Femur (tissue), 1 donor: ENCODE measurements at regions not wholly inside any gene's neighbourhood (a gene's known extent, or its start where the extent isn't known, plus 50 kb on each side); places are given as distances from the start of the nearest gene placed in this dataset.
"Not testable (repeated sequence)": the region's sequence is repeated elsewhere in the genome, so short reads cannot be mapped to it uniquely, and the experiment has no call there.

Source experiments
- DNase-seq: peaks from one replicate; pipeline ENCODE4 v3.0.0-alpha.2; 2017

DNA sequence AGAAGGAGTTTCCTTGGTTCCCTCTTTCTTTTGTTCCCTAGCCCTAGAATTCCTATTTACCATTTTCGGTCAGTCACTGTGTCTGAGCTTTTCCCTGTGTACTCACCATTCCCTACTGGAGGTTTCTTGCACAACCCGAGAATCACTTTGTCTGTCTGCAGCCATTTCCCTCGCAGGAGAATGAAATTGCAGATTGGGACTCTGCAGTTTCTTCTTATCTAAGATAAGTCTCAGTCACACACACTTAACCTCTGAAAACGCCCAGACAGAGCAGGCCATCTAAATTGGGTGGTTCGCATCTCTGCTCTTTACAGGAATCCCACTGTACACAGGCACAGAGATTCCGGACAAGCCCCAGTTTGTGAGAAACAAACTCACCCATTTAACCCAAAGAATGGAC, 58.6 kb upstream of the CNTNAP2 start:
- no peak for DNase-seq

- no peak for DNase-seq
These were observed 61.7 kb upstream of the CNTNAP2 start for GRCh38 chr7:146054909-146055308.

DNA sequence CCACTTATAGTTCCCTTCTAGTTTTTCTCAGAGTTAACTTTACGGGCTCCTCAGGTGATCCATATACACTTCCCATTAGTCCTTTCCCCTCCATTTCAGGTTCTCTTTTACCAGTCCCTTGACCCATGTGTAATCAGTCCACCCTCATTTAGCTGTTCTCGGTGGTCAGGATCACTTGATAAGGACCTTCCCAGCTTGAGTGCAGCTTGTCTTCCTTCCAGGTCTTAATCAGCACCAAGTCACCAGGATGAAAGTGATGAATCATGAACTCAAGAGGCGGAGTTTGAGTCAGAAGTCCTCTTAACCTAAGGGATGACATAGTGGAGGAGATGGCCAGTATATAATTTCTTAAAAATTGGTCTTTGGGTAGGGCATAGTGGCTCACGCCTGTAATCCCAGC, 63.1 kb upstream of the CNTNAP2 start:
- no peak for DNase-seq

DNA sequence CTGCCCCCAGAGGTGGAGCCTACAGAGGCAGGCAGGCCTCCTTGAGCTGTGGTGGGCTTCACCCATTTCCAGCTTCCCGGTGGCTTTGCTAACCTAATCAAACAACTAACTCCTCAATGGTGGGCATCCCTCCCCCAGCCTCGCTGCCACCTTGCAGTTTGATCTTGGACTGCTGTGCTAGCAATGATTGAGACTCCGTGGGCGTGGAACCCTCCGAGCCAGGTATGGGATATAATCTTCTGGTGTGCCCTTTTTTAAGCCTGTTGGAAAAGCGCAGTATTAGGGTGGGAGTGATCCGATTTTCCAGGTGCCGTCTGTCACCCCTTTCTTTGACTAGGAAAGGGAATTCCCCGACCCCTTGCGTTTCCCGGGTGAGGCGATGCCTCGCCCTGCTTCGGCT, 73.3 kb upstream of the CNTNAP2 start:
- DNase-seq: not testable (repeated sequence)

GRCh38 chr7:146028251-146028750, 88.3 kb upstream of the CNTNAP2 start:
- DNase-seq: no peak

DNA sequence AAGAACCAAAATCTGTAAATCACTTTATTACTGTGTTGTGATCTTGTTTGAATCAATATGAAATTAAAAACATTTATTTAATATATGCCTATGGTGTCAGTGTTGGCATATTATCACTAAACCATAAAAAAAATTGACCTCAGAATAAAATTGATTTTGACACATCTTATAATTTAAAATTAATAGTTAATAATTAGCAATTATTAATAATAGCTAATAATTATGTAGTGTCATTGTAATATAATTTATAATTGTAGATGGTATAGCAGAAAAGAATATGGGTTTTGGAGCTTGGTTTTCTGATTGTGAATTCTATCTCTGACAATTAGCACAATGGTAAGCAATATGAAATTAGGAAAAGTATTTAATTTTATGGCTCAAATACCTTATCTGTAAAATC, 89.4 kb upstream of the CNTNAP2 start:
- DNase-seq: no peak

GRCh38 chr7:146022776-146023175, 93.8 kb upstream of the CNTNAP2 start:
- no peak for DNase-seq

DNA sequence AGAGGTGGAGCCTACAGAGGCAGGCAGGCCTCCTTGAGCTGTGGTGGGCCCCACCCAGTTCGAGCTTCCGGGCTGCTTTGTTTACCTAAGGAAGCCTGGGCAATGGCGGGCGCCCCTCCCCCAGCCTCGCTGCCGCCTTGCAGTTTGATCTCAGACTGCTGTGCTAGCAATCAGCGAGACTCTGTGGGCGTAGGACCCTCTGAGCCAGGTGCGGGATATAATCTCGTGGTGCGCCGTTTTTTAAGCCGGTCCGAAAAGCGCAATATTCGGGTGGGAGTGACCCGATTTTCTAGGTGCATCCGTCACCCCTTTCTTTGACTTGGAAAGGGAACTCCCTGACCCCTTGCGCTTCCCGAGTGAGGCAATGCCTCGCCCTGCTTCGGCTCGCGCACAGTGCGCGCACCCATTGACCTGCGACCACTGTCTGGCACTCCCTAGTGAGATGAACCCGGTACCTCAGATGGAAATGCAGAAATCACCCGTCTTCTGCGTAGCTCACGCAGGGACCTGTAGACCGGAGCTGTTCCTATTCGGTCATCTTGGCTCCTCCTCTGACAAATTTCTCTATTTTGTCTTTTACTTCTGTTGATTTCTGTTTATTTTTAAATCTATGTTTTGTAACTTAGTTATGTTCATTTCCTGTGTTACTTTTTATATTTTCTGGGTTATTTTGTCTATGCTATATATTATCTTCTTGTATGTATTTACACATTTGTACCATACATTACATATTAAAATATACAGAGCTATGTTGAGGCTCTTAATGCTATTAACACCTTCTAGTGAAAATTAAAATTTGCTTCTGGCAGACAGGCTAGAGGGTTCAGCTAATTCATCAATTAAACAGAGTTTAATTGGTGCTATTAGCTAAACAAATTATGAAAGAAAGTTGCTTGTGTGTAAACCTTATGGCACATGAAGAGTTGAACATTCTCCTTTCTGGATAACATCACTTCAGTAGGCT, 97.3 kb upstream of the CNTNAP2 start:
- not testable (repeated sequence) for DNase-seq

DNA sequence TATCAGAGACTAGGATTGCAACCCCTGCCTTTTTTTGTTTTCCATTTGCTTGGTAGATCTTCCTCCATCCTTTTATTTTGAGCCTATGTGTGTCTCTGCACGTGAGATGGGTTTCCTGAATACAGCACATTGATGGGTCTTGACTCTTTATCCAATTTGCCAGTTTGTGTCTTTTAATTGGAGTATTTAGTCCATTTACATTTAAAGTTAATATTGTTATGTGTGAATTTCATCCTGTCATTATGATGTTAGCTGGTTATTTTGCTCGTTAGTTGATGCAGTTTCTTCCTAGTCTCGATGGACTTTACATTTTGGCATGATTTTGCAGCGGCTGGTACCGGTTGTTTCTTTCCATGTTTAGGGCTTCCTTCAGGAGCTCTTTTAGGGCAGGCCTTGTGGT, 99.2 kb upstream of the CNTNAP2 start:
- DNase-seq: not testable (repeated sequence)

DNA sequence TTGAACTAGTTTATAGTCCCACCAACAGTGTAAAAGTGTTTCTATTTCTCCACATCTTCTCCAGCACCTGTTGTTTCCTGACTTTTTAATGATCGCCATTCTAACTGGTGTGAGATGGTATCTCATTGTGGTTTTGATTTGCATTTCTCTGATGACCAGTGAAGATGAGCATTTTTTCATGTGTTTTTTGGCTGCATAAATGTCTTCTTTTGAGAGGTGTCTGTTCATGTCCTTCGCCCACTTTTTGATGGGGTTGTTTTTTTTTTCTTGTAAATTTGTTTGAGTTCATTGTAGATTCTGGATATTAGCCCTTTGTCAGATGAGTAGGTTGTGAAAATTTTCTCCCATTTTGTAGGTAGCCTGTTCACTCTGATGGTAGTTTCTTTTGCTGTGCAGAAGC, 102.4 kb upstream of the CNTNAP2 start:
- not testable (repeated sequence) for DNase-seq

DNA sequence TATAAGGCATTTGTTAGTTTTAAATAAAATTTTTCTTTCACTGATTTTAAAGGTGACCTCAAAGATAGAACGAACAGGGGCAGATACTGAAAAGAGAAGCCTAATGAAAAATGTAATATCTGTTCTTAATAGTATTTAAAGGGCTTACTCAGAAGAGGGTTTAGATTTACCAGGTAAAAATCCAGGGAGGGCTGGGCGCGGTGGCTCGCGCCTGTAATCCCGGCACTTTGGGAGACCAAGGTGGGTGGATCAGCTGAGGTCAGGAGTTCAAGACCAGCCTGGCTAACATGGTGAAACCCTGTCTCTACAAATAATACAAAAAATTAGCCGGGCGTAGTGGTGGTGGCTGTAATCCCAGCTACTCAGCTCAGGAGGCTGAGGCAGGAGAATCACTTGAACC, 108.3 kb upstream of the CNTNAP2 start:
- DNase-seq: no peak

GRCh38 chr7:146004805-146005204, 111.8 kb upstream of the CNTNAP2 start:
- DNase-seq: no peak

DNA sequence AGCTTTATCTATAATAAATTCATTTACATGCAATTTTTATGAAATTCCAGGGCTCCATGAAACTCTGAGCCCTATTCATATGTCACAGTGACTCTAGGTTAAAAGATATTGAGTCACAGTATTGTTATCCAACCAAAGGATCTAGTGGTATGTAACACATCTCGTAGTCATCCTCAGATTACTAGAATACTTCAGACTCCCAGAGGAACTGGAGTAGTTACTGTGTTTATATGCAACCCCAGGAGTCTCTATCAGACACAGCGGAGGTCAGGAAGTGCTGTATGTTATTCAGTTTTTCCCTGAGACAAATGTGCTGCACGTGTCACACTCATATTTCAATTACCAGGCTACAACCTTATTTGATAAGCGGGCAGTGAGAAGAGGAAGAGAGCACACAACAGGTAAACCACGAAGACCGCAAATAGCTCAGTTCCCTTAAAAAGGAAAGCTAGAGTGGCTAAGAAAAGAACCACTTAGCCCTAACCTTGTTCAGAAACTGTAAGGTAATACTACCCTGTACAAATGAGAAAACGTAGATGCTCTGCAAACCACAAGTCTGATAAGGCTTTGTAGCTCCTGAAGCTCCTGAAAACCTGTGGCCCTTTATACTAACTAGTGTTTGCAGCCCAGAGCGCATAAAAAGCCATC, 114.0 kb upstream of the CNTNAP2 start:
- DNase-seq: no peak

- no peak for DNase-seq
These were observed 114.6 kb upstream of the CNTNAP2 start for GRCh38 chr7:146002008-146002407.

GRCh38 chr7:146000882-146001281, 115.7 kb upstream of the CNTNAP2 start:
- no peak for DNase-seq

GRCh38 chr7:145989469-145989868, 127.1 kb upstream of the CNTNAP2 start:
- DNase-seq: no peak

DNA sequence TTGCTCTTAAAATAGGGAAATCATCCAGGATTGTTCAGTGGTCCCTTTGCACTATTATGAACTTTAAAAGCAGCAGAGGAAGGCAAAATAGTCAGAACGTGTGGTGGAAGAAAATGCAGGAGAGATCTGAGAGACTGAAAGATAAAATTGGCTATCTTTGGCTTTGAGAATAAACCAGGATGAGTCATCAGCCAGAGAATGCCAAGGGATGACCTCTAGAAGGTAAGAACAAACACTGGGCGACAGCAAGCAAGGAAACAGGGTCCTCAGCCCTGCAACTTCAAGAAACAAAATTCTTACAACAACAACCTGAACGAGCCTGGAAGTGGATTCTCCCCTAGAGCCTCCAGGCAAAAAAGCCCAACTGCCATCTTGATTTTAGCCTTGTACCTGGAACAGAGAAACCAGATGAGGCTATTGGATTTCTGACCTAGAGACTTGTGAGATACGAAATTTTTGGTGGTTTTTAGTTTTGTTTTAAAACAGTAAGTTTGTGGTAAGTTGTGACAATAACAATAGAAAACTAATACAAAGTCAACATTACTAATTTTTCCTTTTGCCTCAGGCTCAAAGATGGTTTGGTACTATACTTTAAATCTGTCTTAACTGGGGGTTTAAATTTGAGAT, 130.2 kb upstream of the CNTNAP2 start:
- no peak for DNase-seq

DNA sequence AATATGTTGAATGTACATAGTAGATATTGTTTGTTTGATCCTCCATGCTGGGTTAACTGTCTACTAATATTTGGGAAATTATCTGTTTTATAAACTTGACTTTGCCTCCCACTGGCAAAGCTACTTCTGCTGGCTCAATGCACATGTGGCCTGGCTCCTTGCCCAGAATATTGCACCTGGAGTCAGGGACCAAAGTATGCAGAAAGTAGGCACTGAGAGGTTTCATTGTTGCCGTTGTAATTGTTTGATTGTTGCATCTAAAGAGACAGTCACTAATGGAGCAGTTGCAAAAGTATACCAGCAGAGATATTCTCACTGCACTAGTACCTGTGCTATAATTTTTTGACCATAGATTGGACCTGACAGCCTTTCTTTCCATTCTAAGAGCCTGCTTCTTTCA, 137.8 kb upstream of the CNTNAP2 start:
- no peak for DNase-seq

- DNase-seq: no peak
These were observed 156.6 kb upstream of the CNTNAP2 start for GRCh38 chr7:145959981-145960380.

GRCh38 chr7:145957160-145957890, 159.3 kb upstream of the CNTNAP2 start:
- DNase-seq: no peak

- no peak for DNase-seq
These were observed 165.0 kb upstream of the CNTNAP2 start for GRCh38 chr7:145951566-145951965.

- no peak for DNase-seq
These were observed 187.7 kb upstream of the CNTNAP2 start for GRCh38 chr7:145928937-145929336.

DNA sequence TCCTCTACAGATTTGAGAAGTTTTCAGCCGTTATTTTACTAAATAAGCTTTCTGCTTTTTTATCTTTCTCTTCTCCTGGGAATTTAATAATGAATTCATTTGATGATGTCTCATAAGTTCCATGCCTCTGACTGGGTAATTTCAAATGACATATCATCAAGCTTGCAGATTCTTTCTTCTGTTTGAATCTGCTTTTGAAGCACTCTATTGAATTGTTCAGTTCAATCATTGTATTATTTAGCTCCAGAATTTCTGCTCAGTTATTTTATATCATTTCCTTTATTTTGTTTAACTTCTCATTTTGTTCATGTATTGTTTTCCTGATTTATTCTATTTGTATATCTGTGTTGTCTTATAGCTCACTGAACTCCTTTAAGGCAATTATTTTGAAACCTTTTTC, 196.9 kb upstream of the CNTNAP2 start:
- no peak for DNase-seq
